Liver (tissue), 8 donors: ENCODE measurements at regions not wholly inside any gene's neighbourhood (a gene's known extent, or its start where the extent isn't known, plus 50 kb on each side); places are given as distances from the start of the nearest gene placed in this dataset.

Experiments used
- DNase-seq: peaks from one replicate; pipeline ENCODE4 v3.0.0-alpha.2; 2017; ENCODE audit warnings: low spot score
- H3K27ac ChIP-seq, 2 donors: one replicate each; pipeline ENCODE4 v1.7.0; 2013; ENCODE audit warnings: inconsistent platforms in 2 of 2, low read length in 2 of 2, control low read depth in 1 of 2, low read depth in 1 of 2, mild to moderate bottlenecking in 1 of 2
- H3K27me3 ChIP-seq, 4 donors: one replicate each; pipeline versions ENCODE4 v1.6.1 to v1.7.0; 2013; ENCODE audit warnings: low read length in 3 of 4, inconsistent platforms in 1 of 4, mild to moderate bottlenecking in 1 of 4, moderate library complexity in 1 of 4; ENCODE audit not compliant: control insufficient read depth in 4 of 4, insufficient read depth in 4 of 4
- H3K36me3 ChIP-seq, 4 donors: one replicate each; pipeline versions ENCODE4 v1.6.1 to v1.7.0; 2013; ENCODE audit warnings: low read length in 3 of 4, mild to moderate bottlenecking in 3 of 4, low read depth in 1 of 4, moderate library complexity in 1 of 4; ENCODE audit not compliant: control insufficient read depth in 4 of 4, insufficient read depth in 3 of 4
- H3K4me1 ChIP-seq, 4 donors: one replicate each; pipeline versions ENCODE4 v1.6.1 to v1.7.0; 2013; ENCODE audit warnings: low read length in 3 of 4, mild to moderate bottlenecking in 3 of 4, moderate library complexity in 1 of 4; ENCODE audit not compliant: control insufficient read depth in 4 of 4, insufficient read depth in 4 of 4
- H3K4me3 ChIP-seq, 3 donors: one replicate each; pipeline versions ENCODE4 v1.6.1 to v1.7.0; 2013; ENCODE audit warnings: low read length in 3 of 3, control low read depth in 1 of 3, low read depth in 1 of 3, mild to moderate bottlenecking in 1 of 3
- H3K9ac ChIP-seq, 2 donors: one replicate each; pipeline ENCODE4 v1.7.0; 2013; ENCODE audit warnings: low read length in 2 of 2, mild to moderate bottlenecking in 2 of 2, moderate library complexity in 2 of 2, control low read depth in 1 of 2, low read depth in 1 of 2
- H3K9me3 ChIP-seq, 4 donors: one replicate each; pipeline versions ENCODE4 v1.6.1 to v1.7.0; 2013; ENCODE audit warnings: low read length in 3 of 4; ENCODE audit not compliant: control insufficient read depth in 4 of 4
- ATF3 ChIP-seq: IDR thresholded peaks from 2 replicates; pipeline ENCODE4 v1.6.1; 2016; ENCODE audit warnings: antibody characterized with exemption
- CTCF ChIP-seq: fragments of 150-350 bp; IDR thresholded peaks from 2 replicates; pipeline ENCODE4 v1.5.1; 2017; ENCODE audit warnings: improper control_type of control experiment, low read depth, low read length; ENCODE audit not compliant: missing input control
- EGR1 ChIP-seq, 2 donors: IDR thresholded peaks; 2 replicates each; pipeline ENCODE4 v1.6.1; 2016 to 2018; ENCODE audit warnings: antibody characterized with exemption in 2 of 2, low read depth in 2 of 2
- FOXA1 ChIP-seq: IDR thresholded peaks from 2 replicates; pipeline ENCODE4 v1.6.1; 2016; ENCODE audit warnings: antibody characterized with exemption
- FOXA2 ChIP-seq: IDR thresholded peaks from 2 replicates; pipeline ENCODE4 v1.6.1; 2016; ENCODE audit warnings: antibody characterized with exemption
- GABPA ChIP-seq, 2 donors: IDR thresholded peaks in 1 of 2; conservative IDR thresholded peaks in 1 of 2; 2 replicates each; pipeline ENCODE4 v1.6.1; 2016; ENCODE audit warnings: antibody characterized with exemption in 2 of 2, mild to moderate bottlenecking in 1 of 2, moderate library complexity in 1 of 2
- HNF4A ChIP-seq, 2 donors: conservative IDR thresholded peaks; 2 replicates each; pipeline ENCODE4 v1.6.1; 2016; ENCODE audit warnings: antibody characterized with exemption in 2 of 2, mild to moderate bottlenecking in 2 of 2
- HNF4G ChIP-seq: IDR thresholded peaks from 2 replicates; pipeline ENCODE4 v1.6.1; 2016; ENCODE audit warnings: antibody characterized with exemption
- JUND ChIP-seq, 2 donors: IDR thresholded peaks; 2 replicates each; pipeline ENCODE4 v1.6.1; 2016; ENCODE audit warnings: antibody characterized with exemption in 2 of 2
- MAX ChIP-seq: IDR thresholded peaks from 2 replicates; pipeline ENCODE4 v1.6.1; 2016; ENCODE audit warnings: antibody characterized with exemption
- NR2F2 ChIP-seq: IDR thresholded peaks from 2 replicates; pipeline ENCODE4 v1.6.1; 2016; ENCODE audit warnings: antibody characterized with exemption
- RAD21 ChIP-seq, 2 donors: IDR thresholded peaks; 2 replicates each; pipeline ENCODE4 v1.6.1; 2016; ENCODE audit warnings: antibody characterized with exemption in 2 of 2, mild to moderate bottlenecking in 2 of 2
- REST ChIP-seq: IDR thresholded peaks from 2 replicates; pipeline ENCODE4 v1.6.1; 2016; ENCODE audit warnings: antibody characterized with exemption, mild to moderate bottlenecking
- RXRA ChIP-seq, 2 donors: IDR thresholded peaks; 2 replicates each; pipeline ENCODE4 v1.6.1; 2017 to 2018; ENCODE audit warnings: antibody characterized with exemption in 2 of 2, mild to moderate bottlenecking in 1 of 2
- SP1 ChIP-seq: IDR thresholded peaks from 2 replicates; pipeline ENCODE4 v1.6.1; 2018; ENCODE audit warnings: antibody characterized with exemption, mild to moderate bottlenecking
- TAF1 ChIP-seq: conservative IDR thresholded peaks from 2 replicates; pipeline ENCODE4 v1.6.1; 2016; ENCODE audit warnings: antibody characterized with exemption, mild to moderate bottlenecking
- YY1 ChIP-seq: IDR thresholded peaks from 2 replicates; pipeline ENCODE4 v1.6.1; 2016; ENCODE audit warnings: antibody characterized with exemption, mild to moderate bottlenecking
- ZBTB33 ChIP-seq: IDR thresholded peaks from 2 replicates; pipeline ENCODE4 v1.6.1; 2016; ENCODE audit warnings: antibody characterized with exemption
- WGBS: extraction: QIAGEN DNeasy Blood & Tissue Kit; methylation state at CpG from one replicate; pipeline ENCODE4 v1.1.7; 2013; 5-methylcytosine and 5-hydroxymethylcytosine counted together
- donor health status: healthy.
- donor health status: healthy.
- donor health status: healthy.
- donor health status: healthy.
- donor health status: healthy.

GRCh38 chr4:65066106-65066505 lies 604.2 kb downstream of the EPHA5 start:
- no peak overlapping the region for H3K4me3 ChIP-seq
- H3K9me3 ChIP-seq = no peaks in the 10 kb centered on the region
- H3K9ac ChIP-seq = no peak overlapping the region
- TF ChIP-seq FOXA2 (no peak), MAX (no peak), HNF4A (conservative IDR thresholded peaks at IDR 0.05) (no peak), REST (no peak), SP1 (no peak), NR2F2 (no peak), HNF4G (no peak), FOXA1 (no peak)
- H3K27ac ChIP-seq = no peak overlapping the region
- no peaks in the 10 kb centered on the region for H3K36me3 ChIP-seq
- DNase-seq = no peak
- no peaks in the 10 kb centered on the region for H3K27me3 ChIP-seq
- no peaks in the 10 kb centered on the region for H3K4me1 ChIP-seq

- WGBS = 81% methylated on average over 1 of the region's 1 CpG
Observed at GRCh38 chr4:65063601-65064000, 606.7 kb downstream of the EPHA5 start.

More at GRCh38 chr4:65063601-65064000, 606.7 kb downstream of the EPHA5 start:
- no peak for TF ChIP-seq MAX
- TF ChIP-seq EGR1 (IDR thresholded peaks at IDR 0.05; ENCODE audit: low read depth in 2 of 2) = no peak
- no peak for TF ChIP-seq SP1
- no peak for TF ChIP-seq FOXA2
- no peak for TF ChIP-seq ATF3
- no peak for TF ChIP-seq CTCF
- no peak for TF ChIP-seq YY1
- no peak for TF ChIP-seq REST
- TF ChIP-seq GABPA (IDR thresholded peaks at IDR 0.05 in 1 of 2, conservative IDR thresholded peaks at IDR 0.05 in 1 of 2) = no peak
- TF ChIP-seq TAF1 = no peak
- TF ChIP-seq RXRA (IDR thresholded peaks at IDR 0.05) = no peak
- TF ChIP-seq NR2F2 = no peak
- no peak for TF ChIP-seq JUND (IDR thresholded peaks at IDR 0.05)
- TF ChIP-seq ZBTB33 = no peak
- TF ChIP-seq HNF4A (conservative IDR thresholded peaks at IDR 0.05) = no peak
- no peak for TF ChIP-seq HNF4G
- TF ChIP-seq RAD21 (IDR thresholded peaks at IDR 0.05) = no peak
- no peak for TF ChIP-seq FOXA1
- no peak overlapping the region for H3K27ac ChIP-seq
- no peaks in the 10 kb centered on the region for H3K36me3 ChIP-seq
- no peak overlapping the region for H3K9ac ChIP-seq
- H3K9me3 ChIP-seq = no peaks in the 10 kb centered on the region
- DNase-seq = no peak
- peaks cover 0 to under 1% (median 0%) of the 10 kb centered on the region in 4 donors for H3K27me3 ChIP-seq
- no peaks in the 10 kb centered on the region for H3K4me1 ChIP-seq
- no peak overlapping the region for H3K4me3 ChIP-seq
